B cell (primary cell): ENCODE measurements at regions not wholly inside any gene's neighbourhood (a gene's known extent, or its start where the extent isn't known, plus 50 kb on each side); places are given as distances from the start of the nearest gene placed in this dataset.

ENCODE experiments used
- ATAC-seq: fragments of 200-7000 bp; cut with Tn5 transposase; one replicate; pipeline ENCODE4 v1.10.0; 2021; ENCODE audit warnings: low read depth, mild to moderate bottlenecking, moderate number of reproducible peaks, moderate library complexity
- CTCF ChIA-PET: fragments of 350-600 bp; sonication (Branson Sonifier 250); formaldehyde crosslinking; loops from one replicate; lab custom pipeline; 2021; ENCODE audit warnings: antibody characterized with exemption, inconsistent platforms; lab: Charles Lee
- POLR2A ChIA-PET: fragments of 350-600 bp; sonication (Branson Sonifier 250); formaldehyde crosslinking; loops from one replicate; lab custom pipeline; 2021; ENCODE audit warnings: antibody characterized with exemption; lab: Charles Lee
- DNase-seq: peaks from one replicate; pipeline ENCODE4 v3.0.0; 2013
- H2AFZ ChIP-seq: 2 replicates; pipeline ENCODE4 v1.6.1; 2012; ENCODE audit warnings: mild to moderate bottlenecking, low read depth, low read length; ENCODE audit not compliant: insufficient read depth, poor library complexity, severe bottlenecking
- H3K27ac ChIP-seq, 2 donors: 1 replicate in 1 of 2; 2 replicates in 1 of 2; pipeline ENCODE4 v1.5.1; 2012 to 2013; ENCODE audit warnings: low read length in 2 of 2, mild to moderate bottlenecking in 2 of 2, moderate library complexity in 1 of 2
- H3K27me3 ChIP-seq, 4 experiments: fragments of 200-600 bp in 1 of 4; sonication (generic) in 1 of 4; replicated peaks in 1 of 4; 1 replicate in 2 of 4; 2 replicates in 2 of 4; pipeline versions ENCODE4 v1.6.1 to v1.7.0; 2013 to 2016; ENCODE audit warnings: low read length in 3 of 4, mild to moderate bottlenecking in 2 of 4, mixed read lengths in 1 of 4, moderate library complexity in 1 of 4; ENCODE audit not compliant: insufficient read depth in 4 of 4, control insufficient read depth in 3 of 4; ENCODE audit errors: control extremely low read depth in 1 of 4
- H3K36me3 ChIP-seq, 2 experiments: replicated peaks in 1 of 2; 1 replicate in 1 of 2; 2 replicates in 1 of 2; pipeline versions ENCODE4 v1.6.1 to v1.7.1; 2013; ENCODE audit warnings: low read length in 1 of 2; ENCODE audit not compliant: insufficient read depth in 2 of 2, control insufficient read depth in 1 of 2; ENCODE audit errors: control extremely low read depth in 1 of 2, extremely low read depth in 1 of 2
- H3K4me1 ChIP-seq, 2 donors: fragments of 200-600 bp in 1 of 2; sonication (generic) in 1 of 2; 1 replicate in 1 of 2; 2 replicates in 1 of 2; pipeline versions ENCODE4 v1.5.1 to v1.6.1; 2013 to 2017; ENCODE audit warnings: low read length in 2 of 2; ENCODE audit not compliant: control insufficient read depth in 2 of 2, insufficient read depth in 2 of 2
- H3K4me2 ChIP-seq: replicated peaks from 2 replicates; pipeline ENCODE3; 2012; ENCODE audit warnings: mild to moderate bottlenecking, low read depth, low read length; ENCODE audit not compliant: poor library complexity, severe bottlenecking
- H3K4me3 ChIP-seq, 5 experiments: fragments of 200-600 bp in 1 of 5; sonication (generic) in 1 of 5; 1 replicate in 3 of 5; 2 replicates in 2 of 5; pipeline versions ENCODE4 v1.5.1 to v1.7.0; 2011 to 2016; ENCODE audit warnings: low read length in 4 of 5, mild to moderate bottlenecking in 4 of 5, low read depth in 2 of 5, control low read depth in 1 of 5, moderate library complexity in 1 of 5; ENCODE audit not compliant: insufficient read depth in 1 of 5; ENCODE audit errors: control extremely low read depth in 1 of 5, extremely low read depth in 1 of 5
- H3K79me2 ChIP-seq: fragments of 200-600 bp; sonication (generic); one replicate; pipeline ENCODE4 v1.6.0; 2016; ENCODE audit warnings: low read length; ENCODE audit not compliant: control insufficient read depth, insufficient read depth
- H3K9ac ChIP-seq: fragments of 200-600 bp; sonication (generic); 2 replicates; pipeline ENCODE4 v1.6.1; 2017; ENCODE audit warnings: mild to moderate bottlenecking, low read length, moderate library complexity
- H3K9me3 ChIP-seq, 3 donors: one replicate each; pipeline versions ENCODE4 v1.6.1 to v1.7.1; 2013; ENCODE audit warnings: low read length in 2 of 3; ENCODE audit not compliant: control insufficient read depth in 2 of 3, insufficient read depth in 1 of 3; ENCODE audit errors: control extremely low read depth in 1 of 3
- H4K20me1 ChIP-seq: 2 replicates; pipeline ENCODE4 v1.6.0; 2012; ENCODE audit warnings: mild to moderate bottlenecking, low read length; ENCODE audit not compliant: insufficient read depth, control insufficient read depth, poor library complexity, severe bottlenecking
- H3K27ac Mint-ChIP-seq: one replicate; pipeline ENCODE4 v1.8.0; 2021; ENCODE audit warnings: mixed read lengths
- H3K27me3 Mint-ChIP-seq: one replicate; pipeline ENCODE4 v1.8.0; 2021; ENCODE audit warnings: mixed read lengths
- H3K4me1 Mint-ChIP-seq: one replicate; pipeline ENCODE4 v1.8.0; 2021; ENCODE audit warnings: mixed read lengths
- H3K4me3 Mint-ChIP-seq: one replicate; pipeline ENCODE4 v1.8.0; 2021; ENCODE audit warnings: mixed read lengths
- H3K9me3 Mint-ChIP-seq: one replicate; pipeline ENCODE4 v1.8.0; 2022; ENCODE audit warnings: mixed read lengths; ENCODE audit not compliant: insufficient read depth
- EZH2 ChIP-seq: IDR thresholded peaks from 2 replicates; pipeline ENCODE4 v1.6.1; 2012; ENCODE audit warnings: borderline replicate concordance, low read depth, mild to moderate bottlenecking, moderate library complexity, low read length; ENCODE audit not compliant: insufficient read depth, poor library complexity, severe bottlenecking
- WGBS: methylation state at CpG from one replicate; pipeline ENCODE4 v1.1.5; 2013; ENCODE audit warnings: missing lambda C conversion rate; ENCODE audit not compliant: insufficient coverage; 5-methylcytosine and 5-hydroxymethylcytosine counted together
- intact Hi-C: fragments of 100-400 bp; cut with micrococcal nuclease; formaldehyde crosslinking; loops from one replicate; pipeline ENCODE4 v1.10.0; 2022
- TF ChIP-seq, protein P1 (sequence below): fragments of 200-600 bp; IDR thresholded peaks from one replicate; pipeline ENCODE4 v1.8.0; 2022; ENCODE audit warnings: antibody characterized with exemption, mild to moderate bottlenecking

DNA sequence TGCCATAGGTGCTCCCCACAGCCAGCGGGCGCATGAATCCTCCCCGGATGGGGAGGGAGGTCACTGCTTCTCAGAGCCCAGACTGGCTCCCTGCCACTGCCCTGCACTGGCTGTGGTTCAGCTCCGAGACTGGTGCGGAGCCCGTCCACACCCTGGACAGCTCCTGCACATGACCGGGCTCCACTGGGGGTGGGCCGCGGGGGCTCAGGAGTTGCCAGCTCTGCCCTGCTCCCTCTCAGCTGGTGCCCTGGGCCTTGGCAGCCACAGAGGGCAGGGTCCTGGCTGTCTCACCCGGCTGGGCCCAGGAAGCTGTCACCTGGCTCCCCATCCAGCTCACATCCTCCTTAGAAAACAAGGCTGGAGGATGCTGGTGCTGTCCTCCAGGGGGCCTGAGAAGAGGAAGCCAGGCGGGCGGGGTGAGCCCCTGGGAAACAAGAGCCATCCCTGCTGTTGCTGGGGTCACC is 64.9 kb upstream of the ADRA2C start:
- no peak overlapping the region for H3K4me3 ChIP-seq
- ChIA-PET POLR2A (no interaction called here), CTCF (no interaction called here)
- Mint-ChIP-seq H3K27me3 (peaks cover 25% of the 10 kb centered on the region), H3K27ac (no peak overlapping the region), H3K9me3 (peaks cover 7% of the 10 kb centered on the region), H3K4me1 (no peaks in the 10 kb centered on the region), H3K4me3 (no peak overlapping the region)
- TF ChIP-seq, protein P1, sequence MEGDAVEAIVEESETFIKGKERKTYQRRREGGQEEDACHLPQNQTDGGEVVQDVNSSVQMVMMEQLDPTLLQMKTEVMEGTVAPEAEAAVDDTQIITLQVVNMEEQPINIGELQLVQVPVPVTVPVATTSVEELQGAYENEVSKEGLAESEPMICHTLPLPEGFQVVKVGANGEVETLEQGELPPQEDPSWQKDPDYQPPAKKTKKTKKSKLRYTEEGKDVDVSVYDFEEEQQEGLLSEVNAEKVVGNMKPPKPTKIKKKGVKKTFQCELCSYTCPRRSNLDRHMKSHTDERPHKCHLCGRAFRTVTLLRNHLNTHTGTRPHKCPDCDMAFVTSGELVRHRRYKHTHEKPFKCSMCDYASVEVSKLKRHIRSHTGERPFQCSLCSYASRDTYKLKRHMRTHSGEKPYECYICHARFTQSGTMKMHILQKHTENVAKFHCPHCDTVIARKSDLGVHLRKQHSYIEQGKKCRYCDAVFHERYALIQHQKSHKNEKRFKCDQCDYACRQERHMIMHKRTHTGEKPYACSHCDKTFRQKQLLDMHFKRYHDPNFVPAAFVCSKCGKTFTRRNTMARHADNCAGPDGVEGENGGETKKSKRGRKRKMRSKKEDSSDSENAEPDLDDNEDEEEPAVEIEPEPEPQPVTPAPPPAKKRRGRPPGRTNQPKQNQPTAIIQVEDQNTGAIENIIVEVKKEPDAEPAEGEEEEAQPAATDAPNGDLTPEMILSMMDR, result no peak
- no peak for TF ChIP-seq EZH2
- WGBS, result 73% methylated on average over 12 of the region's 12 CpGs
- no peaks in the 10 kb centered on the region for H4K20me1 ChIP-seq
- no peak for DNase-seq
- intact Hi-C loops, result no loop called here
- H3K9me3 ChIP-seq, result peaks cover 2 to 13% (median 6%) of the 10 kb centered on the region in 3 donors
- H3K4me2 ChIP-seq, result no peak overlapping the region
- peaks cover 0 to 17% (median 0%) of the 10 kb centered on the region in 4 experiments for H3K27me3 ChIP-seq
- H3K27ac ChIP-seq, result no peak overlapping the region
- H2AFZ ChIP-seq, result no peak overlapping the region
- H3K4me1 ChIP-seq, result no peaks in the 10 kb centered on the region
- H3K9ac ChIP-seq, result no peak overlapping the region
- no peaks in the 10 kb centered on the region for H3K79me2 ChIP-seq
- H3K36me3 ChIP-seq, result no peaks in the 10 kb centered on the region
- ATAC-seq, result no peak

DNA sequence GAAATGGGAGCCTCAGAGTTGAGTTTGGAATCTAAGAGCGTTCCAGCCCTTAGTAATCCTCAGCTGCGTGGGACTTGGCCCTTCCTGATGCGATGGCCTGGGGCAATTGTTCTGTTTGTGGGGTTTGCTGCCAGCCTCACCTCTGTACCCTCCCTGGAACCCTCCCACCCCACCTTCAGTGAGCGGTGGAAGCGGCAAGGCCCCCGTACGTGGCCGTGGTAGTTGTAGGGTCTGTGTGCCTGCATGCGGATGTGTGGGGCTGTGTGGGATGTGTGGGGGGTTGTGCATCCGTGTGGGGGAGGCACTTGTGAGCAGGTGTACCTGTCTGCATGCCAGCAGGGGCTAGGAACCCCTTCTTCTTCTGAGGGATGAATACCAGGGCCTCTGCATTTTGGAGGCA is 65.4 kb upstream of the ADRA2C start:
- ChIA-PET CTCF (no interaction called here), POLR2A (no interaction called here)
- Mint-ChIP-seq H3K9me3 (peaks cover 7% of the 10 kb centered on the region), H3K27me3 (peaks cover 24% of the 10 kb centered on the region), H3K4me1 (no peaks in the 10 kb centered on the region), H3K4me3 (no peak overlapping the region), H3K27ac (no peak overlapping the region)
- Histone ChIP-seq H4K20me1 (no peaks in the 10 kb centered on the region), H3K36me3 (no peaks in the 10 kb centered on the region), H3K4me1 (no peaks in the 10 kb centered on the region), H3K4me2 (no peak overlapping the region), H3K9me3 (peaks cover 2 to 16% (median 6%) of the 10 kb centered on the region in 3 donors), H2AFZ (no peak overlapping the region), H3K9ac (no peak overlapping the region), H3K27ac (no peak overlapping the region), H3K27me3 (peaks cover 0 to 20% (median 0%) of the 10 kb centered on the region in 4 experiments), H3K79me2 (no peaks in the 10 kb centered on the region), H3K4me3 (no peak overlapping the region)
- intact Hi-C loops, result no loop called here
- ATAC-seq (no peak), DNase-seq (no peak)
- 96% methylated on average over 4 of the region's 10 CpGs for WGBS
- TF ChIP-seq EZH2, result no peak
- TF ChIP-seq, protein P1, result no peak
